Activated CD8-positive, alpha-beta memory T cell treated with anti-CD3 and anti-CD28 coated beads for 48 hours (primary cell): ENCODE measurements at regions not wholly inside any gene's neighbourhood (a gene's known extent, or its start where the extent isn't known, plus 50 kb on each side); places are given as distances from the start of the nearest gene placed in this dataset.
"Not testable (repeated sequence)": the region's sequence is repeated elsewhere in the genome, so short reads cannot be mapped to it uniquely, and the experiment has no call there.

Experiments used
- DNase-seq, 3 experiments: peaks; one replicate each; pipeline ENCODE4 v3.0.0-alpha.2; 2020; ENCODE audit warnings: low read depth in 2 of 3, low spot score in 2 of 3

GRCh38 chr2:160583813-160584537 lies 90.4 kb upstream of the RBMS1 start:
- DNase-seq, result no peak

- DNase-seq, result no peak
Observed at GRCh38 chr2:160584972-160585494, 91.4 kb upstream of the RBMS1 start.

GRCh38 chr2:160590664-160591063 lies 97.1 kb upstream of the RBMS1 start:
- DNase-seq, result no peak

GRCh38 chr2:160592401-160592800 lies 98.8 kb upstream of the RBMS1 start:
- no peak for DNase-seq

GRCh38 chr2:160592993-160593392 lies 99.4 kb upstream of the RBMS1 start:
- no peak for DNase-seq

GRCh38 chr2:160596441-160596840 lies 102.8 kb upstream of the RBMS1 start:
- no peak for DNase-seq

- DNase-seq, result not testable (repeated sequence)
Observed at GRCh38 chr2:160600437-160600836, 106.8 kb upstream of the RBMS1 start.

- no peak for DNase-seq
Observed at GRCh38 chr2:160602073-160602472, 108.5 kb upstream of the RBMS1 start.

GRCh38 chr2:160603771-160604510 lies 110.3 kb upstream of the RBMS1 start:
- no peak for DNase-seq

GRCh38 chr2:160606341-160606740 lies 112.7 kb upstream of the RBMS1 start:
- DNase-seq, result no peak

- DNase-seq, result no peak
Observed at GRCh38 chr2:160608599-160608998, 115.0 kb upstream of the RBMS1 start.

GRCh38 chr2:160609346-160609745 lies 115.7 kb upstream of the RBMS1 start:
- DNase-seq, result no peak

GRCh38 chr2:160610041-160610440 lies 116.4 kb upstream of the RBMS1 start:
- no peak for DNase-seq

- DNase-seq, result no peak
Observed at GRCh38 chr2:160612266-160612856, 118.8 kb upstream of the RBMS1 start.

GRCh38 chr2:160613466-160614153 lies 120.0 kb upstream of the RBMS1 start:
- no peak for DNase-seq

GRCh38 chr2:160614391-160614790 lies 120.8 kb upstream of the RBMS1 start:
- DNase-seq, result no peak

- no peak for DNase-seq
Observed at GRCh38 chr2:160615706-160616105, 122.1 kb upstream of the RBMS1 start.

- no peak for DNase-seq
Observed at GRCh38 chr2:160616149-160616548, 122.5 kb upstream of the RBMS1 start.

GRCh38 chr2:160621748-160622147 lies 128.1 kb upstream of the RBMS1 start:
- DNase-seq, result no peak

- DNase-seq, result not testable (repeated sequence)
Observed at GRCh38 chr2:160628020-160628637, 134.5 kb upstream of the RBMS1 start.

GRCh38 chr2:160628811-160629210 lies 135.2 kb upstream of the RBMS1 start:
- DNase-seq, result no peak
